ENCODE measurements at regions not wholly inside any gene's neighbourhood (a gene's known extent, or its start where the extent isn't known, plus 50 kb on each side); places are given as distances from the start of the nearest gene placed in this dataset.

DNA sequence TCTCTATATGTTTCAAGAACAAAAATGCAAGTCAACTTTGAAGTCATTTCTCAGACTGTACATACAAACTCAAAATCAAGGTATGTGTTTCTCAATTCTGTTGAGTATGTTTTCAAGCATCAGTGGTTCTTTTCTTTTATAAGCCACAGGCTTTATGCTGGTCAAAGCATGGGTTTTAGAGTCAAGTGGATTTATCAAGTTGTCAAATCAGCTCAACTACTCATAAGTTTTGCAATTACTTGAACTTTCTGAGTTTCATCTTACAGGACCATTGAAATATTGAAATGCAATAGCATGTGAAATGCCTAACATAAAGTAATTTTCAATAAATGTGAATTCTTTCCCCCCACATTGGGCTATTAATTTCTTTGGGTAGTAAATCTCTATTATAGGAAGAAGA, 239.9 kb upstream of the DKK2 start:
- TF ChIP-seq, protein P1, sequence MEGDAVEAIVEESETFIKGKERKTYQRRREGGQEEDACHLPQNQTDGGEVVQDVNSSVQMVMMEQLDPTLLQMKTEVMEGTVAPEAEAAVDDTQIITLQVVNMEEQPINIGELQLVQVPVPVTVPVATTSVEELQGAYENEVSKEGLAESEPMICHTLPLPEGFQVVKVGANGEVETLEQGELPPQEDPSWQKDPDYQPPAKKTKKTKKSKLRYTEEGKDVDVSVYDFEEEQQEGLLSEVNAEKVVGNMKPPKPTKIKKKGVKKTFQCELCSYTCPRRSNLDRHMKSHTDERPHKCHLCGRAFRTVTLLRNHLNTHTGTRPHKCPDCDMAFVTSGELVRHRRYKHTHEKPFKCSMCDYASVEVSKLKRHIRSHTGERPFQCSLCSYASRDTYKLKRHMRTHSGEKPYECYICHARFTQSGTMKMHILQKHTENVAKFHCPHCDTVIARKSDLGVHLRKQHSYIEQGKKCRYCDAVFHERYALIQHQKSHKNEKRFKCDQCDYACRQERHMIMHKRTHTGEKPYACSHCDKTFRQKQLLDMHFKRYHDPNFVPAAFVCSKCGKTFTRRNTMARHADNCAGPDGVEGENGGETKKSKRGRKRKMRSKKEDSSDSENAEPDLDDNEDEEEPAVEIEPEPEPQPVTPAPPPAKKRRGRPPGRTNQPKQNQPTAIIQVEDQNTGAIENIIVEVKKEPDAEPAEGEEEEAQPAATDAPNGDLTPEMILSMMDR (conservative IDR thresholded peaks at IDR 0.05; ENCODE audit: low read depth, low read length), result no peak
- no peak for TF ChIP-seq SMC3 (IDR thresholded peaks at IDR 0.05; ENCODE audit: low read depth, low read length)
- no peak for TF ChIP-seq CHD1 (IDR thresholded peaks at IDR 0.05; ENCODE audit: low read depth, low read length)
- no peak for TF ChIP-seq RFX5 (IDR thresholded peaks at IDR 0.05; ENCODE audit: low read depth, low read length)
- TF ChIP-seq, protein P2, sequence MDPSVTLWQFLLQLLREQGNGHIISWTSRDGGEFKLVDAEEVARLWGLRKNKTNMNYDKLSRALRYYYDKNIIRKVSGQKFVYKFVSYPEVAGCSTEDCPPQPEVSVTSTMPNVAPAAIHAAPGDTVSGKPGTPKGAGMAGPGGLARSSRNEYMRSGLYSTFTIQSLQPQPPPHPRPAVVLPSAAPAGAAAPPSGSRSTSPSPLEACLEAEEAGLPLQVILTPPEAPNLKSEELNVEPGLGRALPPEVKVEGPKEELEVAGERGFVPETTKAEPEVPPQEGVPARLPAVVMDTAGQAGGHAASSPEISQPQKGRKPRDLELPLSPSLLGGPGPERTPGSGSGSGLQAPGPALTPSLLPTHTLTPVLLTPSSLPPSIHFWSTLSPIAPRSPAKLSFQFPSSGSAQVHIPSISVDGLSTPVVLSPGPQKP (IDR thresholded peaks at IDR 0.05; ENCODE audit: borderline replicate concordance, low read depth, low read length), result no peak
- no peak for TF ChIP-seq POLR2A (IDR thresholded peaks at IDR 0.05; ENCODE audit: low read depth, low read length)
- no peak for TF ChIP-seq BHLHE40 (IDR thresholded peaks at IDR 0.05; ENCODE audit: low read depth, low read length)
- no peak for TF ChIP-seq MAZ (IDR thresholded peaks at IDR 0.05; ENCODE audit: borderline replicate concordance, low read depth, low read length)
